ENCODE measurements at regions not wholly inside any gene's neighbourhood (a gene's known extent, or its start where the extent isn't known, plus 50 kb on each side); places are given as distances from the start of the nearest gene placed in this dataset.
A peak's percentile ranks its signal among the peaks of the same experiment; 100 is the strongest.

- Histone ChIP-seq H3K4me3 (ENCODE audit: control extremely low read depth in 1 of 5, extremely low read depth in 1 of 5, insufficient read depth in 1 of 5, low read depth in 2 of 5, low read length in 4 of 5) (no peak overlapping the region), H3K27ac (ENCODE audit: low read length in 2 of 2) (no peak overlapping the region), H3K9ac (ENCODE audit: low read length) (no peak overlapping the region), H3K79me2 (ENCODE audit: control insufficient read depth, insufficient read depth, low read length) (peaks cover 4% of the 10 kb centered on the region), H3K4me1 (ENCODE audit: control insufficient read depth in 2 of 2, insufficient read depth in 2 of 2, low read length in 2 of 2) (peaks cover 56 to 81% of the 10 kb centered on the region in 2 donors), H3K27me3 (replicated peaks in 1 of 4; ENCODE audit: control extremely low read depth in 1 of 4, control insufficient read depth in 3 of 4, insufficient read depth in 4 of 4, low read length in 3 of 4) (no peaks in the 10 kb centered on the region), H4K20me1 (ENCODE audit: control insufficient read depth, insufficient read depth, low read length, poor library complexity, severe bottlenecking) (no peaks in the 10 kb centered on the region), H3K36me3 (replicated peaks in 1 of 2; ENCODE audit: control extremely low read depth in 1 of 2, control insufficient read depth in 1 of 2, extremely low read depth in 1 of 2, insufficient read depth in 2 of 2, low read length in 1 of 2) (no peaks in the 10 kb centered on the region), H2AFZ (ENCODE audit: insufficient read depth, low read depth, low read length, poor library complexity, severe bottlenecking) (no peak overlapping the region), H3K4me2 (replicated peaks; ENCODE audit: low read depth, low read length, poor library complexity, severe bottlenecking) (no peak overlapping the region), H3K9me3 (ENCODE audit: control extremely low read depth in 1 of 3, control insufficient read depth in 2 of 3, insufficient read depth in 1 of 3, low read length in 2 of 3) (no peaks in the 10 kb centered on the region)
- no peak for ATAC-seq (ENCODE audit: low read depth)
- ChIA-PET POLR2A (interaction anchor here (0.7 kb wide), 1 partner anchor 26 kb away, joined by 4 read pairs; no protein-coding TSS in a partner anchor), CTCF (interaction anchor here (0.8 to 8.5 kb wide), 6 partner anchors 13 to 57 kb away, joined by 3 to 36 read pairs (median 4); no protein-coding TSS in a partner anchor)
- H3K4me1 Mint-ChIP-seq = peaks cover 86% of the 10 kb centered on the region
- DNase-seq = no peak
- H3K27me3 Mint-ChIP-seq = no peaks in the 10 kb centered on the region
- H3K4me3 Mint-ChIP-seq = no peak overlapping the region
- 100% methylated on average over 2 of the region's 3 CpGs for WGBS (ENCODE audit: insufficient coverage)
- no peaks in the 10 kb centered on the region for H3K9me3 Mint-ChIP-seq (ENCODE audit: insufficient read depth)
- TF ChIP-seq CTCF (IDR thresholded peaks at IDR 0.05) (no peak), EZH2 (IDR thresholded peaks at IDR 0.05; ENCODE audit: borderline replicate concordance, insufficient read depth, low read depth, low read length, poor library complexity, severe bottlenecking) (no peak)
- peak overlapping the region; percentile 57 for H3K27ac Mint-ChIP-seq
- intact Hi-C loops (cut with micrococcal nuclease) = no loop called here
Measured at GRCh38 chr14:22513066-22513812, 75.8 kb downstream of the DAD1 start.

DNA sequence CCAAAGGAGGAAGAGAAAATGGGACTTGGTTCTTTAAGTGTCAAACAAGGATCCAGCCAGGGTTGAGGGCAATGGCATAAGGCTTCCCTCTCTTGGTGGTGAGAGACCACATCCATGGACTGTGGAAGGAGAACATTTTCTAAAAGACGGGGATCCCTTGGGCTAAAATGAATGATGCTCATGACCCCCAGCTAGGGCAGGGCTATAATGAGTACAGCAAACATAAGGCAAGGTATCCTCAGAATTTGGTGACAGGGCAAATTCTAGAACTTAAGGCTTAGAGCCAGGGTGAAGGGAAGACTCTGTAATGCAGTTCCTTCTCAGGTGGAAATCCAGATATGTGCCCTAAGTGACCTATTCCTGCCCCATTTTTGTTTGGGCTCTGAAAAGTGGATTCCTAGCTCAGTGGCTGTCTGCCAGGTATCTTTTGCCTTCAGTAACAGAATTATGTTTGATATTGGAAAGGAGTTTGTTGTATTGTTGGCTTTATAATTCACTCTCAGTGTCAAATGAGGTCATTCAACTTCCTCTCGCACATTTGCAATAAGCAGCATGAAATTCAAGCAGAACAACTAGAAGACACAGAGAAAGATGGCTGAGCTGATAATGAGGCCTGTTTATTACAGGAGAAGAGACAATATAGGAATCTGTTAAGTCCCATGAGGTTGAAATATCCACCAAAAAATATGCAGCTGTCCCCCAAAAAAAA lies 76.8 kb downstream of the DAD1 start:
- no peaks in the 10 kb centered on the region for H3K27me3 Mint-ChIP-seq
- Histone ChIP-seq H2AFZ (ENCODE audit: insufficient read depth, low read depth, low read length, poor library complexity, severe bottlenecking) (peak overlapping the region; percentile 9), H3K4me3 (ENCODE audit: control extremely low read depth in 1 of 5, extremely low read depth in 1 of 5, insufficient read depth in 1 of 5, low read depth in 2 of 5, low read length in 4 of 5) (no peak overlapping the region), H3K9me3 (ENCODE audit: control extremely low read depth in 1 of 3, control insufficient read depth in 2 of 3, insufficient read depth in 1 of 3, low read length in 2 of 3) (no peaks in the 10 kb centered on the region), H3K4me2 (replicated peaks; ENCODE audit: low read depth, low read length, poor library complexity, severe bottlenecking) (no peak overlapping the region), H3K36me3 (replicated peaks in 1 of 2; ENCODE audit: control extremely low read depth in 1 of 2, control insufficient read depth in 1 of 2, extremely low read depth in 1 of 2, insufficient read depth in 2 of 2, low read length in 1 of 2) (no peaks in the 10 kb centered on the region), H3K27ac (ENCODE audit: low read length in 2 of 2) (no peak overlapping the region), H4K20me1 (ENCODE audit: control insufficient read depth, insufficient read depth, low read length, poor library complexity, severe bottlenecking) (no peaks in the 10 kb centered on the region), H3K9ac (ENCODE audit: low read length) (no peak overlapping the region), H3K4me1 (ENCODE audit: control insufficient read depth in 2 of 2, insufficient read depth in 2 of 2, low read length in 2 of 2) (peaks cover 51 to 81% of the 10 kb centered on the region in 2 donors), H3K27me3 (replicated peaks in 1 of 4; ENCODE audit: control extremely low read depth in 1 of 4, control insufficient read depth in 3 of 4, insufficient read depth in 4 of 4, low read length in 3 of 4) (no peaks in the 10 kb centered on the region), H3K79me2 (ENCODE audit: control insufficient read depth, insufficient read depth, low read length) (peaks cover 4% of the 10 kb centered on the region)
- no peak for TF ChIP-seq CTCF (IDR thresholded peaks at IDR 0.05)
- TF ChIP-seq EZH2 (IDR thresholded peaks at IDR 0.05; ENCODE audit: borderline replicate concordance, insufficient read depth, low read depth, low read length, poor library complexity, severe bottlenecking) = no peak
- no peaks in the 10 kb centered on the region for H3K9me3 Mint-ChIP-seq (ENCODE audit: insufficient read depth)
- CTCF ChIA-PET = interaction anchor here (0.8 to 8.5 kb wide), 7 partner anchors 12 to 58 kb away, joined by 3 to 36 read pairs (median 4); no protein-coding TSS in a partner anchor
- POLR2A ChIA-PET = interaction anchor here (0.6 kb wide), 1 partner anchor 65 kb away, joined by 4 read pairs; no protein-coding TSS in a partner anchor
- 100% methylated on average over 1 of the region's 2 CpGs for WGBS (ENCODE audit: insufficient coverage)
- peak overlapping the region; percentile 75 for H3K27ac Mint-ChIP-seq
- DNase-seq (no peak), ATAC-seq (ENCODE audit: low read depth) (no peak)
- H3K4me3 Mint-ChIP-seq = peak overlapping the region; percentile 7
- H3K4me1 Mint-ChIP-seq = peaks cover 85% of the 10 kb centered on the region
- intact Hi-C loops (cut with micrococcal nuclease) = no loop called here
